NCI-H774 (cell line): ENCODE measurements at regions not wholly inside any gene's neighbourhood (a gene's known extent, or its start where the extent isn't known, plus 50 kb on each side); places are given as distances from the start of the nearest gene placed in this dataset.
"Not testable (repeated sequence)": the region's sequence is repeated elsewhere in the genome, so short reads cannot be mapped to it uniquely, and the experiment has no call there.

Experiments used
- DNase-seq: peaks from one replicate; lab custom pipeline; 2025; lab: John Stamatoyannopoulos, UW

DNA sequence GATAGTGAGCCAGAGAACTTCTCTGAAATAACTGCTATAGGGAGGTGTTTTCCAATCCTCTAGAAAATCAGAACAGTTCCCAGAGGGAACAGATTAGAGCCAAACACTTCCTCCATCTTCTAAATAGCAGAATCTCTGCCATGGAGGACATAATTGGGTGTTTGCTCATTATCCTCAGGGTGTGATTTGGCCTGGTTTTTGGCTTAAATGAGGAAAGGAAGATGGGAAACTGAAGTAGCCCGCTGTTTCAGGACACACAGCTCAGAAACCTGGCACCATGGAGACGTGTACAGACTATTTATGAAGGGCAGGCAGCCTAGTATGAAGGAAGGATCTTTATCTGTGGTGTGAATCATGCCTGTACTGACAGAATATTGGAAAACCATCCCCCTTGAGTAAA lies 231.7 kb upstream of the PRKD1 start:
- no peak for DNase-seq

DNA sequence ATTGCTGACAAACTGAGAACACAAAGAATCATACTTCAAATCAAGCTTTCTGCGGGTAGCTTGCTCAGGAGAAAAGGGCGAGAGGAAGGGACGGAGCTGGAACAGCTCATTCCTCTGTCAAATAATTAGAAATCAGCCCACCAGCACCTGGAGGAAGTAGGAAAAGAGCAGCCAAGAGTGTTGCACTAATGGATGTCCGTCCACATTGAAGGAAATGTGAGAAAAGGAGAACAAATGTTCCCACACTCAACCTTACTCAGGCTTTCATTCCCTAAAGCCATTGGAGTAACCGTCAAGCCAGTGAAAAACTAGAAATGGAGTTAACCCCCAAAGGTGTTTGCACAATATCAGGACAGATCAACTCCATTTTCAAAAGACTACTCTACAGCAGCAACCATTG lies 233.0 kb upstream of the PRKD1 start:
- no peak for DNase-seq

DNA sequence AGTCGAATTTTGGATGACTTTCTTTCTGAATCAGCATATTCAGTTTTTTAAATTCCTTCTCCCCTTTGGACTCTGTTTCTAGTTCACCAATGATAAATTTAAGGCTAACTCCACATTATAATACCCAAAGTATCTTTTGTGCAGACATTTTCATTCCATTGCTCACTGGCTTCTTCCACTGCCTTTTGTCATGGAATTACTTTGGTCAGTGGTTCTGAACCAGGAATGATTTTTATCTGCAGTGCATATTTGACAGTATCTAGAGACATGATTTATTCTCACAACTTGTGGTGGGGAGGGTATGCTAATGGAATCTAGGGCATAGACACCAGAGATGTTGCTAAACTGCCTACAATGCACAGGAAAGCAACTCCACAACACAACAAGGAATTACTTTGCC lies 234.4 kb upstream of the PRKD1 start:
- DNase-seq, result no peak

DNA sequence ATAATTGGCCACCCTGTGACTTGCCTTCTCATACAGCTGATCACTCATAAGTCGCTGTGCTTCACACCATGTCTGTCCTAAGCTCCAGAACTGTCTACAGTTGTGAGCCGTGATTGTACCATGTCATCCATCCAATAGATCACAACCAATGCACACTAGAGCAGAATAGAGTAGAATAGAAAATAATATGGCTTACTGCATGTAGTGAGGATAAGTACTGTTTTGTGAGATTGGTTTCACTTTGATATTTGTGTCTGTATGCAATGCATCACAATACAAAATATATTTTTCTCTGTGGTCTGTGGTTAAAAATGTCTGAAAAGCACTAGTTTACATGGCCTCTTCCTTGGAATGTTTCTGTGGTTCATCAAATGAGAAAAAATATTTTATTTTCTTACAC lies 237.6 kb upstream of the PRKD1 start:
- DNase-seq, result no peak

DNA sequence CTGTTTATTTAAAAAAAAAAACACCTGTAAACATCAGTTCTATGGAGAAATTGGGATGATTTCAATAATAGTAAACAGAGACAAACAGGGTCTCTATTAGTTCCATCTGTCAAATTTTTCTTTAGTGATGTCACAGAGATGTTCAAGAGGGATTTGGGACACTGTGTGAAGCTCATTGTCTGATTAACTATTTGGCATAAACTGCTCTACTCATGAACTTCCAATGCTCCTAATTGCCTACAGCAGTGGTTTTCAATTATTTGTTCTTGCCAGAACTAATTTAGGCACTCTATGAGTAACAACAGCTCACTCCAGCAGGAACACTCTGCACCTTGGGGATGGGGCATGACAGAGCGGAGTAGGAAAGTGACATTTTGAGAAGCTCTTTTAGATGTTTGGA lies 250.1 kb upstream of the PRKD1 start:
- no peak for DNase-seq

DNA sequence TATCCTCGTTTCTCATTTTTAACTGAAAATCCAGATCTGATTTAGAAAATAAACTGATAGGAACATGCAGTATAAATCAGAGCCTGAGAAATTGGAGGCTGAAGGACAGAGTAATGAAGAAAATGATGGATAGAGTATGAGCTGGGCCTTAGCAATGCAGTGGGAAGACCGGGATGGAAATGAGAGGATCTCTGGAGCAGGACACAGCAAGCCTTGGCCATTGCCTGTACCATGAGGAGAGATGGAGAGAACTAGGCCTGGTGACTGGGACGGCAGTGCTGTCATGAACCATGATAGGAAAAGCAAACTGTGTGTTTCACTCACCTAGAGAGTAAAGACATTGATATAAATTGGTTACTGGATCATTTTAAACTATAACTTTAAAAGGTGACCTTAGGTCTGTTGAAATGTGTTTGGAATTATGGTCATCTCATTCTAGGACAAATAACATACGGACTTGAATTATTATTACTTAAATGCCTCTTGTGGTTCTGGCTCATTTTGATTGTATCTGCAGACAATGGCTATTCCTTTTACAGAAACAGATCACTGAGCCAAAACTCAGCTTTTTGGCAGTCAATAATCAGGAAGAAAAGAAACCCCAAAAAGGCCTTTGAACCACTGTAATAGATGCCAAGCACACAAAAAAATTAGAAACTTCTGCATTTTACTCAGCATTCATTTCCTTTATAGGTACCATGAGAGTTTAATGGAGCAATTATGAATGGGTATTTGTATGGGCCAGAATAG lies 251.9 kb upstream of the PRKD1 start:
- no peak for DNase-seq

DNA sequence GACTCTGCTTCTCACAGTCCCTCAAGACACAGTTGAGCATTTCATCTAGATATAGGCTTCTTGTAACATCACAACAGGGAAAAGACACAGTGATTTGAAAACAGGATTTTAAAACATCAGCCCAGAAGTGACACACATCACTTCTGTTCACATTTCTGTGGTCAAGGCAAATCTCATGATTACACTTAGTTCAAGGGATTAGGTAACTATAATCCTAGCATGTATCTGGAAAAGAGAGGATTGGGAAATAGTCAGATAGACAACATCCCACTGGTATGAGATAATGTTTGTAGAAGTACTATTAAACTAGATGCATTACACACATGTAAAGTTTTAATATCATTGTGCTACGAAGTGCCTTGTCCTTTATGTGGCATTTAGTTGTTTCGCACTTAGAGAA lies 252.6 kb upstream of the PRKD1 start:
- no peak for DNase-seq

DNA sequence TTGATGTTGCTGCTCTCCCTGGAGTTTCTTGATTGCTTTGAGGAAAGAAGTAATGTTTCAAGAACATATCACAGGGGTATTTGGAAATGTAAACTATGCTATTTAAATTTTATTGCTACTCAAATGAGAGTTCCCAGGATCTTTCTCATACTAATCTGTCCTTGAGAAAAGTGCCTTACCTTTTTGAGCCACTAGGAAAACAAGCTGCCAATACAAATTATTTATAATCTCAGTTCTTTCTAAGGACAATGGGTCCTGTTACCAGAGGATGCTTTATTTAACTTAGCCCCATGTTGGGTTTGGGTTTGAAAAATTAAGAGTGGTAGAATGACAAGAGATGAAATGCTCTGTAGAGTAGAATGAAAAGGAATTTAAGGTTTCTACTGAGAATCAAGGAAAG lies 258.2 kb upstream of the PRKD1 start:
- DNase-seq, result no peak

DNA sequence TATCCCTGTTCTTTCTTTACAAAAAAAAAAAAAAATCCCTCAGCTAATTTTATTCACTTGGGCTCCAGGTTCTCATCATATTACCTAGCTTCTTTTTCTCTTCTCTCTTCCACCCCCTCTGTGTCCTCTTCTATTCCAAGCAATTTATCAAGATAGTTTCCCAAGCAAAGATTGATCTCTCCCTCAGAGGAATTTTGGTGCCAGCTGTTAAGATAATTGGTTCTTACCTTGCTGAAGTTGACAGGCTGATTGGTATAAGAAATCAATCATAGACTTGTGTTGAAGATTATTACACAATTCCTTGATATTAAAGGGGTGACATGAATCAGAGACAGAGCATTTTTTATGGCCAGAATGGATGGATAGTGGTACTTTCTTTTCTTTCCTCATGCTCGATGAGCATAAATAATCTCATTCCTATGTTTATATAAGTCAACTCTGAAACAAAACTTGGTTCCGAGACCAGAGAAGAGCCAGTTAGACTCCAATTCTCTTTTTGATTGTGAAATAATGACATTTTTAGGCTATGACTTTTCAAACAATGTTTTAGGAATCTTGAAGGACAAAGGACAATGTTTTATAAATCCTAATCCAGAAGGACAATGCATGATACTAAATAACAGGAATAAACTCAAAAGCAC lies 264.1 kb upstream of the PRKD1 start:
- DNase-seq, result no peak

DNA sequence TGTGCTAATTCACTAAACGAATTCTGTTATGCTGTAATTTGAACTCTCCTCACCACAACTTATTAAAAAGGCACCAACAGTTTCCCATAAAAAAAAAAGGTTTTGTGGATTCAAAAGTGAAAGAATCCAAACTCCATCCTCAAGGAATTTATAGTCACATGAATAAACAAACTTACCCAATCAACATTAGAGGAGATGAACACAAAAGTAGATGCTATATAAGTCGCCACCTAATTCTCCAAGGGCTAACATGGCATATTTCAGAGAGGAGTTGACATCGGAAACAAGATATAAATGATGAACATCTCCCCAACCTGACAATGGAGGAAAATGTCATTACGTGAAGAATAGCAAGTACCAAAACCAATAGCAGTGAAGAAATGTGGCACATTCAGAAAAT lies 265.5 kb upstream of the PRKD1 start:
- no peak for DNase-seq

DNA sequence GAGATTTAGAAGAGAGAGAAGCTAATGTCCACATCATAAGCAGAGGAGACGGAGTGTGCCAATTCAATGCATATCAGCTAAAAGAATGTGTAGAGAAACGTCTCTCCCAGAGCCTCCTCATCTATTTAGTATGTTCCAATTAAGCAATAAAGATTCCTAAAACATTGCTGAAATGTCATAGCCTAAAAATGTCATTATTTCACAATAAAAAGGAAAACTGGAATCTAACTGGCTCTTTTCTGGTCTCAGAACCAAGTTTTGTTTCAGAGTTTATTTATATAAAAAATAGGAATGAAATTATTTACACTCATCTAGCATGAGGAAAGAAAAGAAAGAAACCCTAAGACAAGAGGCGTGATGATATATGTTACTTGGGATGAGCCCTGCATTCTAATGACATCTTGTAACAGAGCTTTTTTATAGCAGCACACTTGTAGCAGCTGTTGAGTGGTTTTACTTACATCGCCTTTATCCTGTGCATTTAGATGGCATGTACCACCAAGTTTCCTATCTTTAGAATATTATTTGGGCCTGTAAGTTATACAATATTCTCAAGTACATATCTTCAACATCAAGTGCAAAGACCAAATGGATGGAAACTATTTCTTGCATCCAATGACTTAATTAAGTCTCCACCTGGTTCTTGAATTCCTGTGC lies 266.3 kb upstream of the PRKD1 start:
- no peak for DNase-seq

DNA sequence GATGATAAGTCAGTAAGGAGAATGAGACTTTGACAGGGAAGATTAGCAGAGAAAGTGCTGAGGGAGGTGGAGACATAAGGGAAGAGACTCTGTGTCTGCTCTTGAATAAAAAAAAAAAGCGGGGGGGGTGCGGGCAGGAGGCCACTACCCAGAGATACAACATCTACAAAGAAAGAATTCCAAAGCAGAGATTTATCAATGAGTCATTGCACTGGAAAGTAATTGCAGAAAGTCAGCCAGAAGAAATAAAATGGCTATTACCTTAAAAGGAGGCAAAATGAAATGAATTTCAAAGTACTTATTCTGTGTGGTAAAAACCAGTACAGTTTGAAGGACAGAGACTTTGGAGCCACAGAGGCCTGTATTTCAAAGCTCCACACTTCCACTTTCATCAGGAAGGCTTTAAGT lies 267.1 kb upstream of the PRKD1 start:
- no peak for DNase-seq

DNA sequence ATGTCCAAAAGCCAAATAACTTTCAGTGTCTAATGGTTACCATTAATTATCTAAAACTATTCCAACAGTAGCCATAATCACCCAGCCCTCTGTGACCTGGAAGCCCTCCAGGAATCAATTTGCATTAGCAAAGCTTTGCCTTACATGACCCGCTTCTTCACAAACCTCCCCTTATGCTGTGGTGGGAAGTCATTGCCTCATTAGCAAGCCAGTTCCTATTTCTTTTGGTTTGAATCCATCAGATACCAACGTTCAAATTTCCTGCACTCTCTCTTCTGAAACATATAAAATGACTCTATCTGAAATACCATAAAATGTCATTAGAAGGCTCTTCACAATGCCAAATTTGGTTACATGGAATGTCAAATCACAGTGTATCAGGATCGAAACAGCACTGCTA lies 268.3 kb upstream of the PRKD1 start:
- DNase-seq, result no peak

DNA sequence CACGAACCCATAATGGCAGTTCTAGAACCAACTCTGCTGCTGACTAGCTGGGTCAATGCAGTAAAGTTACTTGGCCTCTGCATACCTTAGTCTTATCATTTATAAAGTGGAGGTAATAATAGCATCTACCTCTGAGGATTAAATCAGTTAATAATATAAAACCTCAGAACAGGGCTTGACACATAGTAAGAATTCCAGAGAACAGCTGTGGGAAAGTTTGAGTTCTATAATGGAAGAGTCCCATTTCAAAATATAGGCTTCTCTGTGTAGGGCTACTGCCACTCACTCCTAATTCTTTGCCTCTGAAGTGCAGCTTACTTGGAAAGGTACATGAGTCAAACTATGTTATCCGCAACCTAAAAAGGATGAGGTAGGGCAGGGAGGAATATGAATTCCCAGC lies 269.2 kb upstream of the PRKD1 start:
- DNase-seq, result no peak

DNA sequence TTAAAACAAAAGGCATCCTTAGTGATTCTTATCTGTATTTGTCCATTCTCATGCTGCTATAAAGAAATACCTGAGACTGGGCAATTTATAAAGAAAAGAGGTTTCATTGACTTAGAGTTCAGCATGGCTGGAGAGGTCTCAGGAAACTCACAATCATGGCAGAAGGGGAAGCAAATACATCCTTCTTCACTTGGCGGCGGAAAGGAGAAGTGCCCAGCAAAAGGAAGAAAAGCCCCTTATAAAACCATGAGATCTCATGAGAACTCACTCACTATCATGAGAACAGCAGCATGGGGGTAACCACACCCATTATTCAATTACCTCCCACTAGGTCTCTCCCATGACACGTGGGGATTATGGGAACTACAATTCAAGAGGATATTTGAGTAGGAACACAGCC lies 271.1 kb upstream of the PRKD1 start:
- DNase-seq, result not testable (repeated sequence)

DNA sequence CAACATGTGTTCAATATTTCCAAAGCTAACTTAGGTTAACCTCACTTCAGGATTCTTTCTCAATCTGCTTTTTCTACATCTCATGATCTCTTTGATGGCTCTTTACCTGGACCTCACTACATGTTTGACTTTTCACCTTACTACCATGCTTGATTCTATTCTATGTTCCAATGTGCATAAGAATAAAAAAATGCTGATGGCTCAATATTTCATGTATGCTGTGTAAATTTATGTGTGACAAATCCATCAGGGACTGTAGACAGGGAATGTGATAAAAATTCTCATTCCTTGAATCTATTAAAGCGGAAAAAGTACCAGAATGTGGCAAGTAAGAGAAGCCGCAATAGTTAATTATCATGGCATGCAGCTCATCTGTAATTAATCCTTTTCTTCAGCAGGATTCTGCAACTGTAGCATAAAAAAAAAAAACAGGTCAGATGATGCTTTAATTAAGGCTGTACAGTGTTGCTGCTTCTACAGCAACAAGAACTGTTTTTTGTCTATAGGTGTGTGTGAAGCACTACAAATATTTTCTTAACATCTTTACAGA lies 276.9 kb upstream of the PRKD1 start:
- no peak for DNase-seq

DNA sequence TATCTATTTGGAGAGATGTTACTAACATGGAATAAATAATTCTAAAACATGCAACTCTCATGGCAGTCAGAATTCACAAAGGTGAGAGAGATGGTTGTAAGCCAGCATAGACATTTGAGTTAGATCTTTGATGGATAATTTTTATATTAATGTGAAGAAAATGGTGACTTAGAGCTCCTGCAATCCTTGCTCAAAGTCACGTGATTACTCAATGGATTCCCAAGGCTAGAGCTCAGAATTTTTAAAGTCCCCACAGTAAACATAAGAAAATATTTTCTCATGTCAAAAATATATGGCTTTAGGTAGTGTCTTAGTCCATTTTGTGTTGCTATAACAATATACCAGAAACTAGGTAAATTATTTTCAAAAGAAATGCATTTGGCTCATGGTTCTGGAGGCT lies 281.5 kb upstream of the PRKD1 start:
- no peak for DNase-seq

DNA sequence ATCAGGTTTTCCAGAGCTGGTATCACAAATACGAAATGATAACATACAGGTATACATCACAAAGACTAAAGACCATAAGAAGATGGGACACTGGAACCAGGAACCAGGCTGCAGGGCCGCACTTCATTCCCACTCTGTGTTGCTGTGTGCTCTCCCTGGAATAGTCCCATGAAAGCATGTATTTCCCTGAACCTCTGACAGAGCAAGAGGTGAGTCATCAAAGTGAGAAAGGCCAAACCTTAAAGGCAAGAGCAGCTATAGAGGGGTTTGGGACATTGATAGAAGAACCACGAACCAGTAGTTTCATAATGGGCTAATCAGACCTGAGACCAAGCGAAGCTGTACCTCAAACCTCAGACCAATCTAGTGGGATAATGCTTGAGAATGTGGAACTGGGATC lies 283.0 kb upstream of the PRKD1 start:
- DNase-seq, result no peak

DNA sequence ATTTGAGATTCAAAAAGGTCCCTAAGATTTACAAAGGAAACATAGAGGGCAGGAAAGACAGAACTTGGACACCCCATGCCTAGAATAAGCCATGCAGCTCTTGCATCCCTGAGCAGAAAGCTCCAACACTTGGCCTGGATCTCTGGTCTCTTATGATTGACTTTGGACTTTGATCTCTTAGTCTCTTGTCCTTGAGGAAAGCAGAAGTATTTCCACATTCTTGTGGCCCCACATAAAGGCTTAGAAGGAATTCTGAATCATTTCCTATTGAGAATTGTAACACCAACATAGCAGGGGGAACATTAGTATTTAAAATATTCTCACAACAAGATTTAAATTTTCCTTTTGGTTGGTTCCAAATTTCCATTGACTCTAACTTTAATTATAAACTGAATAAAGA lies 283.7 kb upstream of the PRKD1 start:
- no peak for DNase-seq

DNA sequence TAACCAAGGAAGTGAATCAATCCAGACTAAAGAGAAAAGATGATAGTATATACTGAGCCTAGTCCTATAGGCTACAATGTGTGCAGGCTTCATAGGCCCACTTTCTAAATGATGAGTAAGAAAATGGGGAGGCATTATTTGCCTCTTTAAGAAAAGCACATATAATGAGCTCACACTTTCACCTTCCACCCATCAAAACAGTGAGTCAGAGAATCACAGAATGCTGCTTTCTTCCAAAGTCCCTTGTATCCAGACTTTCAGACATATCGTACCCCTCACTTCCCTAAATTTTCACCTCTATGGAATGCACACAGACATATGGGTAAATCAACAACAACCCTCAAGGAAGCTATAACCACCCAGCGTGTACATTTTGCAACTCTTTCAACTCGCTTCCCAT lies 286.4 kb upstream of the PRKD1 start:
- DNase-seq, result no peak

DNA sequence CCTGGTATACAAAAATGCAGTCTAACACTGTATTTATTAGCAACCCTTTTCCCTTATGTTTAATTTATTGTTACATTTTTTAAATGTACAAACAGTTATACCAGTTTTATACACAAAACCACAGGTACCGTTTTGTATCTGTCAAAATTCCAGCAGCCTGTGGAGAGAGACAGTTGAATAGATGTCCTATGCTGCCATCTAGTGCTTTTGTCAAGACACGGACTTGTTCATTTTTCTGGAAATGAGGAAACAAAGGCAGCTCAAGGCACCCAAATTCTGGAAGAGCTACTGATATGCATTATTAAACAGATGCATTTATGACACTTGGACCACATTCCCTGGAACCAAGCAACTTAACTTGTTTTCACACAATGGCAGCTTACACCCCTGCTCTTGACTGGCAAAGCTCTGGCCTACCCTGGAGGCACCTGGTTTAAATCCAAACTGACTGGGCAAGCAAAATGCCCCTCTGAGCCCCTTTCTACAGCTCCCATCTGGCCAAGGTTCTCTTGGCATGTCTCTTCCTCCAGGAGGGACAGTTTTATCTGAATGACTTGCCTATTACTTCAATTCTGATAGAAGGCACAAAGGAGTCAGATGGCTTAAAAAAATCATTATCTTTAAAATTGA lies 286.9 kb upstream of the PRKD1 start:
- peak; percentile 61 for DNase-seq

DNA sequence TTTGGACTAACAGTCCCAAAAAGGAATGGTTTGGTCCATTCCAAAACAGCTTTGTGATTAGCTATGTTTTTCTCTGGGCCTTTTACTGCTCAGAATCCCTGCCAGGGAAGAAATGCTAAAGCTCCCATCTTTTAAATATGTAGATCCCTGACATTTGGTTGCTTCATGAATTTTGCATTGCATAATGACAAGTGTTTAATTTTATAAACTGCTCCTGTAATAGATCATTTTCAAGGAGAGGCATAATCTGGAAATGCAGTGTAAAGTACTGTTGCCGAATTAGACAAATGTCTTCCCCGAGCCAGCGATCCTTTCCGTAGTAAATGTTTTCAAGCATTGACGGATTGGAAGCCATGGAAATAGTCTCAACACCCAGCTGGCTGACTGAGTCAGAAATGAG lies 291.3 kb upstream of the PRKD1 start:
- DNase-seq, result no peak

DNA sequence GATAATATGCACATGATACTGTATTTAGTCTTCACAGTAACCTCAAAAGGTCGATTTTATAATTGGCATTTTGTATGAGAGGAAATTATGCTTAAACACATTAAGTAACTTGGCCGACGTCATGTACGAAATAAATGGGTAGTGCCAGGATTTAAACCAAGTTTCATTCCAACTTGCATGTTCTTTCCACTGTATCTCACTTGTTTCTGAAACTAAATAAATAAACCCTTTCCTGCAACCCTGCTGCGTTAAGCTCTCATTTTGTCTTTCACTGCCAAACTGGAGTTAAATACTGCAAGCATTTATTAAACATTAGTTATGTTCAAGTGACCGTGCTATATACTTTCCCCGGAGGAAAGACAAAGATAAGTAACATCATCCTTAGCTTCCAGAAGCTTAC lies 293.9 kb upstream of the PRKD1 start:
- DNase-seq, result no peak
